NT2/D1 (cell line): ENCODE measurements at regions not wholly inside any gene's neighbourhood (a gene's known extent, or its start where the extent isn't known, plus 50 kb on each side); places are given as distances from the start of the nearest gene placed in this dataset.

Source experiments
- DNase-seq: peaks from one replicate; pipeline ENCODE4 v3.0.0-alpha.2; 2011; ENCODE audit warnings: low read depth, low spot score
- H3K27me3 ChIP-seq: 2 replicates; pipeline ENCODE4 v1.6.0; 2011; ENCODE audit warnings: mild to moderate bottlenecking; ENCODE audit not compliant: insufficient read length, insufficient read depth
- H3K36me3 ChIP-seq: 2 replicates; pipeline ENCODE4 v1.6.1; 2011; ENCODE audit warnings: mild to moderate bottlenecking, low read length, mixed read lengths; ENCODE audit not compliant: insufficient read depth, insufficient read length
- H3K4me1 ChIP-seq: 2 replicates; pipeline ENCODE4 v1.5.1; 2011; ENCODE audit not compliant: insufficient read depth, insufficient read length
- H3K4me3 ChIP-seq: 2 replicates; pipeline ENCODE4 v1.5.1; 2011; ENCODE audit warnings: low read depth; ENCODE audit not compliant: insufficient read length
- H3K9ac ChIP-seq: 2 replicates; pipeline ENCODE4 v1.6.0; 2011; ENCODE audit warnings: low read depth; ENCODE audit not compliant: insufficient read length
- H3K9me3 ChIP-seq: 2 replicates; pipeline ENCODE4 v1.5.1; 2011; ENCODE audit warnings: mild to moderate bottlenecking, low read length; ENCODE audit not compliant: insufficient read depth
- SUZ12 ChIP-seq: IDR thresholded peaks from 2 replicates; pipeline ENCODE4 v1.6.1; 2011; ENCODE audit not compliant: insufficient read length, insufficient read depth; ENCODE audit errors: extremely low read depth
- YY1 ChIP-seq: IDR thresholded peaks from 2 replicates; pipeline ENCODE4 v1.6.1; 2011; ENCODE audit not compliant: insufficient read length, insufficient read depth
- ZNF274 ChIP-seq: IDR thresholded peaks from 2 replicates; pipeline ENCODE4 v1.6.1; 2011; ENCODE audit warnings: mild to moderate bottlenecking, low read depth, low read length

DNA sequence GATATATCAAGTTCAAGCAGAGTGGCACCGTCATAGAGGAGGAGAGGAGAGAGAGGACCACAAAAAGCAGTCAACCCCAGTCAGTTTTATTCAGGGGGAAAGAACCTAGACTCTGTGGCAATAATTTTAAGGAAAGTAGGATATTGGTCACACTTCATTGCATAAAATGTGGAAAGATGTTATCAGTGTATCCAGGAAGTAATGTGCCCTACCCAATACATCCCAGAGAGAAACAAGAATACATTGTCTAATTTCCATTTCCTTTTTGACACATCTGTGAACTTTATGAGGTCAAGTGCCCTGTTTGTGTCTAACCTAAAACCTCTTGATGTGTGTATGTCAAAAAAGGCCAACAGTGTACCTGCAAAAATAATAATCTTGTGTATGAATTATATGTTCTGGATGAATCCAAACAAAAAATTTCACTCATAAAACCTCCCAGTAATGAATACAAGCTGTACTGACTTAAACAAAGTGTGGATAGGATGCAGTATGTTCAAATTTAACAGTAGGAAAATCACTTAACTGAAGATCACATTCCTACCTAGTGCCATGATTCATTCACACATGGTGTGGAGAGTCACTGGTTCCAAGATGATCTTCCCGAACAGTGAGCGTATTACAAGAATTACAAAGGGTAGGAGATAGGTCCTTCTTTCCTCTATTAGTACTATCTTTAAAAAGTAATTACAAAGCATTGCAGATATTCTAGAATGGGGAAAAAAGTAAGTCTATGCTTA lies 712.1 kb upstream of the CXADR start:
- DNase-seq: no peak
- TF ChIP-seq SUZ12 (no peak), ZNF274 (no peak), YY1 (no peak)
- Histone ChIP-seq H3K4me3 (no peak overlapping the region), H3K4me1 (no peaks in the 10 kb centered on the region), H3K27me3 (no peaks in the 10 kb centered on the region), H3K36me3 (no peaks in the 10 kb centered on the region), H3K9me3 (peaks cover 14% of the 10 kb centered on the region; the same call in 1 of the 2 replicates), H3K9ac (no peak overlapping the region)

DNA sequence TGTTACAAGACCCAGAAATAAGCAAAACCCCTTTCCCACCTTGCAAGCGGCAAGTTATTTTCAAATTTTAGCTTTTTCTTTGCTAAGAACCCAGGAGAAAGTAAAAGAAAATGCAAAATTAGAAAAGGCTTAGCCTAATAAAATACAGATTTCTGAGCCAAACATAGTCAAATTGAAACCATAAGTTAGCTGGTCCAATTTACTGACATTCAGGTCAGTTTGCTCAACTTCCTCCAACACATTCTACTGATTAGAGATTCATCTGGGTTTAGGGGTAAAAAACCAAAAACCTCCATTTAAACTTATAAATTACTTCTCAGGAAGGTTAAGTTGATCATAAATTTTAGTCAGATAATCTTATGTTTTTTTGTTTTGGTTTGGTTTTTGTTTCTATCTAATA lies 701.8 kb upstream of the CXADR start:
- no peak overlapping the region for H3K9ac ChIP-seq
- TF ChIP-seq ZNF274: no peak
- no peak for TF ChIP-seq SUZ12
- TF ChIP-seq YY1: no peak
- no peaks in the 10 kb centered on the region for H3K27me3 ChIP-seq
- no peak for DNase-seq
- no peaks in the 10 kb centered on the region for H3K9me3 ChIP-seq
- no peak overlapping the region for H3K4me3 ChIP-seq
- H3K4me1 ChIP-seq: no peaks in the 10 kb centered on the region
- no peaks in the 10 kb centered on the region for H3K36me3 ChIP-seq

DNA sequence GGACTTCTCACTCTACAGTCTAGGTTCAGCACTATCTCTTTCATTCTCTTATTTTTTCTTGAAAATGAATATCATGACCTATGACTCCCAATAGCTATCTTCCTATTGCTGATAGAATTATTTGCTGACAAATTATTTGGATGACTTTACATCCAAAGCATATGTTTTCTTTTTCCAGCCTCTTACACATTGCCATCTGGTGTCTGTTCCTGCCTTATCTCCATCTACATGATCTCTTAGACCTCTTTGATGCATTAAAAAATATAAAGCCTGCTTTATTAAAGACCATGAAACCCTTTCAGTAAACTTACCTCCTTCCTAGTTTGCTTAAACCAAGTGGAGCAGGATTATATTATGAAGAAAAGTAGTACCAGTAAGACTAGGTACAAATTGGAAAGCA lies 700.9 kb upstream of the CXADR start:
- Histone ChIP-seq H3K27me3 (no peaks in the 10 kb centered on the region), H3K9ac (no peak overlapping the region), H3K9me3 (no peaks in the 10 kb centered on the region), H3K4me3 (no peak overlapping the region), H3K4me1 (no peaks in the 10 kb centered on the region), H3K36me3 (no peaks in the 10 kb centered on the region)
- TF ChIP-seq ZNF274: no peak
- TF ChIP-seq SUZ12: no peak
- no peak for TF ChIP-seq YY1
- DNase-seq: no peak

DNA sequence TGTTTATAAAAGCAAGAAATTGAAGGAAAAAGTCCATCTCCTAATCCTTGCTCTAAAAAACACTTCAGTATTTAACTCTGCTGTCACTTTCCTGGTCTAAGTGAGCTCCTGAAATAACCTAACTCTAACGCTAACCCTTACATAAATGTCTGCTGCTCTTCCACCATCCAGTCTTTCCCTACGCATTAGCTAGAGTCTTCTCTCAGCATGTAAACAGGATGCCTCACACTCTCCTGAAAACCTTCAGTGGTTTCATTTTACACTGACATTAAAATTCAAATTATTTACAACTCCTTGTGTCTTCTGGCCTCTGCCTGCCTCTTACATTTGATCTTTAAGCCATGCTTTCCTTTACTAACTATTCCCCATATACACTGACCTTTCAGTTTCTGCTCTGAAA lies 697.6 kb upstream of the CXADR start:
- TF ChIP-seq SUZ12 (no peak), YY1 (no peak), ZNF274 (no peak)
- no peak overlapping the region for H3K9ac ChIP-seq
- no peaks in the 10 kb centered on the region for H3K36me3 ChIP-seq
- no peaks in the 10 kb centered on the region for H3K4me1 ChIP-seq
- H3K9me3 ChIP-seq: no peaks in the 10 kb centered on the region
- no peak for DNase-seq
- H3K27me3 ChIP-seq: no peaks in the 10 kb centered on the region
- no peak overlapping the region for H3K4me3 ChIP-seq

DNA sequence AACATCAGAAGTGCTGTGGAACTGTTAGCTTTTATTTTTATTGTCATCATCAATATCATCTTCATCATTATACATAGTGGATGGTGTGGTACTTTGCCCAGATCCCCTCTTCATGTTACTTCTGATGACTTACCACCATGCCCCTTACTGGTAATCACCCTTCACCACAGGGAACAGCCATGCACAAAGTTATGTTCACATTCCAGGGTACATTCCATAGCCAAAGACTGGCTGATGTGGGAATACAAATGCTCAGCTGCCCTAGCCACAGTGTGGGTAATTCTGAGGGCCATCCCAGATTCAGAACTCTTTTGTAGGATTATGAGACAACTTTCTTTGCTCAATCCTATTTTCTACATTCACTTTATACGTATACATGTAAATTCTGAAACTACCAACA lies 691.3 kb upstream of the CXADR start:
- no peaks in the 10 kb centered on the region for H3K36me3 ChIP-seq
- no peaks in the 10 kb centered on the region for H3K4me1 ChIP-seq
- no peak for TF ChIP-seq ZNF274
- TF ChIP-seq SUZ12: no peak
- TF ChIP-seq YY1: no peak
- no peak for DNase-seq
- H3K27me3 ChIP-seq: no peaks in the 10 kb centered on the region
- no peak overlapping the region for H3K4me3 ChIP-seq
- H3K9ac ChIP-seq: no peak overlapping the region
- H3K9me3 ChIP-seq: no peaks in the 10 kb centered on the region

DNA sequence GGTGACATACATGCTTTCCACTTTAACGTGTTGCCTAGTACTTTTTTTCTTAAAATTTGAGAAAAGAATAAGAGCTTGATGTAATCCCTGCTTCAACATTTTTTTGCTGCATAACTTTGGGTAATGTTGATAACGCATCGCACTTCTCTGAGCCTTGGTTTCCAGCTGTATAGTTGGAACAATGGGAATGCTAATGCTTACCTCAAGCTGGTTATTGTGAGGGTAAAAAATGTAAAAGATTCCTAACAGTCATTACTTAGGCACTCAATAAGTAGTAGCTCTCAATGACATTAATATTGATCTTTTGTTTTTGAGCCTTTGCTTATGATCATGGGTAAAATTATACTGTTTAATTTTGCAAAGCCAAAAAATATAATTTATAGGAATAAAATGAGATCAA lies 683.3 kb upstream of the CXADR start:
- DNase-seq: peak; percentile 35
- Histone ChIP-seq H3K27me3 (no peaks in the 10 kb centered on the region), H3K36me3 (no peaks in the 10 kb centered on the region), H3K9me3 (no peaks in the 10 kb centered on the region), H3K9ac (no peak overlapping the region), H3K4me1 (no peaks in the 10 kb centered on the region), H3K4me3 (no peak overlapping the region)
- no peak for TF ChIP-seq ZNF274
- TF ChIP-seq YY1: no peak
- no peak for TF ChIP-seq SUZ12

DNA sequence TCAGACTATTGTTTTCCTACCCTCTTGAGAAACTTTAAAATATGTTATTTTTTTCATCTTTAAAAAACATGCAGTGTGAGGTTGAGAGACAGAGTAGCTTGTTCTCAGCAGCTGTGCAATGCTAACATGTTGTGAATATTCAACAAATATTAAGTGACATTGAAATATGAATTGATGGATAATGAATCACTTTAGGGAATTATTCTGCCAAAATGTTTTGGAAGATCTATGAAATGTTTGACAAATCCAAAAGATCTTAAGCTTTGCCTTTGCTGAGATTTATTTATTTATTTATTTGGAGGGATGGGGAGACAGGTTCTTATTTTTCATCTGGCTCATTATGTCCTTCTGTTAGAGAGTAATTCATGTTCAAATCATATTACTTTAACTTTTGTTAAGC lies 680.1 kb upstream of the CXADR start:
- TF ChIP-seq ZNF274 (no peak), YY1 (no peak), SUZ12 (no peak)
- no peaks in the 10 kb centered on the region for H3K4me1 ChIP-seq
- H3K4me3 ChIP-seq: no peak overlapping the region
- H3K9ac ChIP-seq: no peak overlapping the region
- no peaks in the 10 kb centered on the region for H3K36me3 ChIP-seq
- no peak for DNase-seq
- no peaks in the 10 kb centered on the region for H3K27me3 ChIP-seq
- no peaks in the 10 kb centered on the region for H3K9me3 ChIP-seq

DNA sequence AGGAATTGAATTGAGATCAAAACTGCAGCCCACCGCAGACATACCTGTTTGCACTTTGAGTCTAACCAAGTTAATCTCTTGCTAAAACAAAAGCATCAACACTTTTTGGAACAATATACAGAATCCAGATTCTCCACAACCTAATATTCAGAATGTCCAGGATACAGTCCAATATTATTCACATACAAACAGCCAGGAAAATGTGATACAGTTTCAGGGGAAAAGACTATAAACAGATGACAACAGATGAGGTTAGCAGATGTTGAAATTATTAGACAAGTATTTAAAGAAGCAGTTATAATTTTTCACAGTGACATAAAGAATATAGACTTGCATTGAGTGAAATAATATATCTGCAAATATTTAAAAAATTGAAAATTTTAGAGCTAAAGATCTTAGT lies 678.1 kb upstream of the CXADR start:
- Histone ChIP-seq H3K9ac (no peak overlapping the region), H3K4me3 (no peak overlapping the region), H3K9me3 (no peaks in the 10 kb centered on the region), H3K27me3 (no peaks in the 10 kb centered on the region), H3K4me1 (no peaks in the 10 kb centered on the region), H3K36me3 (no peaks in the 10 kb centered on the region)
- DNase-seq: no peak
- TF ChIP-seq YY1 (no peak), SUZ12 (no peak), ZNF274 (no peak)
